ENCODE measurements at regions not wholly inside any gene's neighbourhood (a gene's known extent, or its start where the extent isn't known, plus 50 kb on each side); places are given as distances from the start of the nearest gene placed in this dataset.

- TF ChIP-seq CTCF (IDR thresholded peaks at IDR 0.05) (no peak), POLR2A (IDR thresholded peaks at IDR 0.05) (no peak)
Observed at GRCh38 chr10:44668336-44668735, 242.8 kb upstream of the TMEM72 start.

Measured in uterus (tissue), 2 donors.